ENCODE measurements at regions not wholly inside any gene's neighbourhood (a gene's known extent, or its start where the extent isn't known, plus 50 kb on each side); places are given as distances from the start of the nearest gene placed in this dataset.

DNA sequence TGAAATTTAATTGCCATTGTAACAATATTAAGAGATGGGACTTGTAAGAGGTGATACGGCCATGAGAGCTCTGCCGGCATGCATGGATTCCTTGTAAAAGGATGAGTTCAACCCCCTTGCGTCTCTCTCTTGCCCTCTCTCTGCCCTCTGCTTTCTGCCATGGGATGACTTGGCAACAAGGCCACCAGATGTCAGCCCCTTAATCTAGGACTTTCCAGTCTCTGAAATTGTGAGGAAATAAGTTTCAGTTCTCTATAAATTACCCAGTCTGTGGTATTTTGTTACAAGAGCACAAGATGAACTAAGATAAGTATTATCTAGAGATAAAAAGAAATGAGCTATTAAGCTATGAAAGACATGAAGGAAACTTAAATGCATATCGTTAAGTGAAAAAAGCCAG is 145.7 kb upstream of the AHR start:
- no peak for DNase-seq (ENCODE audit: low spot score in 2 of 2)
- TF ChIP-seq, protein P1, sequence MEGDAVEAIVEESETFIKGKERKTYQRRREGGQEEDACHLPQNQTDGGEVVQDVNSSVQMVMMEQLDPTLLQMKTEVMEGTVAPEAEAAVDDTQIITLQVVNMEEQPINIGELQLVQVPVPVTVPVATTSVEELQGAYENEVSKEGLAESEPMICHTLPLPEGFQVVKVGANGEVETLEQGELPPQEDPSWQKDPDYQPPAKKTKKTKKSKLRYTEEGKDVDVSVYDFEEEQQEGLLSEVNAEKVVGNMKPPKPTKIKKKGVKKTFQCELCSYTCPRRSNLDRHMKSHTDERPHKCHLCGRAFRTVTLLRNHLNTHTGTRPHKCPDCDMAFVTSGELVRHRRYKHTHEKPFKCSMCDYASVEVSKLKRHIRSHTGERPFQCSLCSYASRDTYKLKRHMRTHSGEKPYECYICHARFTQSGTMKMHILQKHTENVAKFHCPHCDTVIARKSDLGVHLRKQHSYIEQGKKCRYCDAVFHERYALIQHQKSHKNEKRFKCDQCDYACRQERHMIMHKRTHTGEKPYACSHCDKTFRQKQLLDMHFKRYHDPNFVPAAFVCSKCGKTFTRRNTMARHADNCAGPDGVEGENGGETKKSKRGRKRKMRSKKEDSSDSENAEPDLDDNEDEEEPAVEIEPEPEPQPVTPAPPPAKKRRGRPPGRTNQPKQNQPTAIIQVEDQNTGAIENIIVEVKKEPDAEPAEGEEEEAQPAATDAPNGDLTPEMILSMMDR (IDR thresholded peaks at IDR 0.05), result no peak
- TF ChIP-seq POLR2A (IDR thresholded peaks at IDR 0.05), result no peak
- no peak for TF ChIP-seq EP300 (IDR thresholded peaks at IDR 0.05)
- H3K36me3 ChIP-seq, result no peaks in the 10 kb centered on the region
- no peak overlapping the region for H3K4me3 ChIP-seq
- H3K27me3 ChIP-seq, result no peaks in the 10 kb centered on the region
- no peaks in the 10 kb centered on the region for H3K9me3 ChIP-seq
- WGBS, 2 donors, result 74% methylated on average over 4 of the region's 4 CpGs
- H3K27ac ChIP-seq, result no peak overlapping the region
- H3K4me1 ChIP-seq, result no peaks in the 10 kb centered on the region

GRCh38 chr7:17153536-17153935 is 144.9 kb upstream of the AHR start:
- 79 to 88% methylated on average over 3 of the region's 3 CpGs for WGBS, 2 donors
- no peak for DNase-seq (ENCODE audit: low spot score in 2 of 2)
- H3K9me3 ChIP-seq, result no peaks in the 10 kb centered on the region
- no peaks in the 10 kb centered on the region for H3K36me3 ChIP-seq
- no peaks in the 10 kb centered on the region for H3K4me1 ChIP-seq
- H3K27ac ChIP-seq, result no peak overlapping the region
- H3K27me3 ChIP-seq, result no peaks in the 10 kb centered on the region
- no peak for TF ChIP-seq POLR2A (IDR thresholded peaks at IDR 0.05)
- TF ChIP-seq, protein P1 (IDR thresholded peaks at IDR 0.05), result no peak
- TF ChIP-seq EP300 (IDR thresholded peaks at IDR 0.05), result no peak
- no peak overlapping the region for H3K4me3 ChIP-seq

DNA sequence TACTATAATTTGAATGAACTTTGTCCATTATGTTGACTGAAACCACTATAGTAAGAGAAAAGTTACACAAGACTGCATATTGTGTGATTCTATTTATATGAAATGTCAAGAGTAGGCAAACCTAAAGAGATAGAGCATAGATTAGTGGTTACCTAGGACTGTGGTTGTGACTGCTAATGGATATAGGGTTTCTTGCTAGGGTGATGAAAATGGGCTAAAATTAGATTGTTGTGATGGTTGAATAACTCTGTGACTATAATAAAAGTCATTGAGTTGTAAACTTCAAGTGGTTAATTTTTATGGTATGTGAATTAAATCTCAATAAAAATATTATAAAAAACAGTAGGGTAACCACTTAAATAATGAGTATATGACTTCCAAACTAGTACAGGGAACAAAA is 142.9 kb upstream of the AHR start:
- H3K4me1 ChIP-seq, result no peaks in the 10 kb centered on the region
- H3K27ac ChIP-seq, result no peak overlapping the region
- no peak for DNase-seq (ENCODE audit: low spot score in 2 of 2)
- no peaks in the 10 kb centered on the region for H3K36me3 ChIP-seq
- H3K27me3 ChIP-seq, result no peaks in the 10 kb centered on the region
- H3K4me3 ChIP-seq, result no peak overlapping the region
- no peaks in the 10 kb centered on the region for H3K9me3 ChIP-seq
- TF ChIP-seq, protein P1 (IDR thresholded peaks at IDR 0.05), result no peak
- no peak for TF ChIP-seq EP300 (IDR thresholded peaks at IDR 0.05)
- no peak for TF ChIP-seq POLR2A (IDR thresholded peaks at IDR 0.05)

GRCh38 chr7:17158261-17158660 is 140.2 kb upstream of the AHR start:
- 90 to 94% methylated on average over 5 of the region's 5 CpGs for WGBS, 2 donors
- TF ChIP-seq POLR2A (IDR thresholded peaks at IDR 0.05), result no peak
- TF ChIP-seq EP300 (IDR thresholded peaks at IDR 0.05), result no peak
- TF ChIP-seq, protein P1 (IDR thresholded peaks at IDR 0.05), result no peak

DNA sequence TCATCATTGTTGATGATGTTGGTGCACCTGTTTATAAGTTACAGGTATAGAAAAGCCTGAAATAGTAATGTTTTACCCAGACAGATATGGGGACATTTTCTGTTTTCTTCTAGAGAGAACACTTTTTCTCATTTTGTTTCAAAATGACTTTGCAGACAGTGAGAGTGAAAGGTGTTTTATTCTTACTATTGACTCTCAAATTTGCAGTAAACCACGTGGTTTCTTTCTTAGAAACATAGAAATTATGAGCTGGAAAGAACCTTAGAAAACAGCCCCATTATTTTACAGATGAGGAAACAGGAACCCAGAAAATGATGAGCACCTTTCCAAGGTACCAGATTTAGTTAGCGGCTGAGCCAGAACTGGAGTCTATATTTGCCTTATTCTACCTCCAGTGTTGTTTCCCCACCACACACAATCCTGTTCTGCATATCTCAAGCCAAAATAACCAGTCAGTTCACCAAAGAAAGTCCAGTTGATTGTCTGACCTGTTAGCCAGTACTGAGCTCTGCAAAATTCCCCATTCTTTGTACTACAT is 138.9 kb upstream of the AHR start:
- H3K4me3 ChIP-seq, result no peak overlapping the region
- no peaks in the 10 kb centered on the region for H3K27me3 ChIP-seq
- 89% methylated on average over 2 of the region's 2 CpGs for WGBS, 2 donors
- H3K36me3 ChIP-seq, result no peaks in the 10 kb centered on the region
- DNase-seq (ENCODE audit: low spot score in 2 of 2), result no peak
- H3K27ac ChIP-seq, result no peak overlapping the region
- TF ChIP-seq, protein P1 (IDR thresholded peaks at IDR 0.05), result no peak
- TF ChIP-seq POLR2A (IDR thresholded peaks at IDR 0.05), result no peak
- no peak for TF ChIP-seq EP300 (IDR thresholded peaks at IDR 0.05)
- no peaks in the 10 kb centered on the region for H3K9me3 ChIP-seq
- H3K4me1 ChIP-seq, result no peaks in the 10 kb centered on the region

More at GRCh38 chr7:17158261-17158660, 140.2 kb upstream of the AHR start:
- no peak overlapping the region for H3K4me3 ChIP-seq
- H3K27ac ChIP-seq, result no peak overlapping the region
- H3K27me3 ChIP-seq, result no peaks in the 10 kb centered on the region
- H3K36me3 ChIP-seq, result no peaks in the 10 kb centered on the region
- no peak for DNase-seq (ENCODE audit: low spot score in 2 of 2)
- H3K4me1 ChIP-seq, result no peaks in the 10 kb centered on the region
- no peaks in the 10 kb centered on the region for H3K9me3 ChIP-seq

Data from tibial nerve (tissue), 4 donors.